ENCODE measurements at regions not wholly inside any gene's neighbourhood (a gene's known extent, or its start where the extent isn't known, plus 50 kb on each side); places are given as distances from the start of the nearest gene placed in this dataset.
A peak's percentile ranks its signal among the peaks of the same experiment; 100 is the strongest.

GRCh38 chr2:157203651-157204050, 53.9 kb upstream of the GALNT5 start:
- DNase-seq = no peak
- intact Hi-C loops (cut with DNase I) = no loop called here

DNA sequence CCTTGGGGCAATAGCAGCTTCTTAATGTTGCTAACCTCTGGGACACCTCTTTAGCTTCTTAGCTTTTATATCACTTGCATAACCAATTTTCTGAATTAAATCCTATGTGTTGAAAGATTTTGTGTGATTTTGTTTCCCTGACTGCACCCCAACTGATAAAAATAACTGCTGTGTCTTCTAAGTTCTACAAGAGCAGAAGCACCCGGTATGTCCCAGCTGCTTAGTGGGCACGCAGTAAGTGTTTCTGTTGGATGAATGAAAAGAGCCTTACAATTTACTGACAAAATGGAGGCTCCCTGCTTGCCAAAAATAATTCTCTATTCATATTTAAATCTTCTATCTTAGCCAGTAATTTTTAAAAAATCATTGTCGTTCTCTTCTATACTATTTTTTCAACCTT, 53.1 kb upstream of the GALNT5 start:
- peak in 1 of 10 donors; percentile 7 for DNase-seq
- intact Hi-C loops (cut with DNase I) = no loop called here

GRCh38 chr2:157206916-157207315, 50.6 kb upstream of the GALNT5 start:
- no peak for DNase-seq
- intact Hi-C loops (cut with DNase I) = no loop called here

All from posterior cingulate gyrus (tissue), 11 donors.